Activated naive CD8-positive, alpha-beta T cell (primary cell): ENCODE measurements at regions not wholly inside any gene's neighbourhood (a gene's known extent, or its start where the extent isn't known, plus 50 kb on each side); places are given as distances from the start of the nearest gene placed in this dataset.

Experiments used
- H3K27ac Mint-ChIP-seq: one replicate; pipeline ENCODE4 v1.8.0; 2021; ENCODE audit warnings: mixed read lengths
- H3K27me3 Mint-ChIP-seq: one replicate; pipeline ENCODE4 v1.8.0; 2021; ENCODE audit warnings: mixed read lengths
- H3K36me3 Mint-ChIP-seq: one replicate; pipeline ENCODE4 v1.8.0; 2021; ENCODE audit warnings: mixed read lengths
- H3K4me1 Mint-ChIP-seq: one replicate; pipeline ENCODE4 v1.8.0; 2021; ENCODE audit warnings: low read depth, mixed read lengths
- H3K4me3 Mint-ChIP-seq: one replicate; pipeline ENCODE4 v1.8.0; 2021; ENCODE audit warnings: mild to moderate bottlenecking, mixed read lengths
- H3K9me3 Mint-ChIP-seq: one replicate; pipeline ENCODE4 v1.8.0; 2021; ENCODE audit warnings: low read depth, mixed read lengths

GRCh38 chr15:101124731-101125451 lies 127.0 kb downstream of the CHSY1 start:
- H3K4me3 Mint-ChIP-seq, result no peak overlapping the region
- H3K9me3 Mint-ChIP-seq, result no peaks in the 10 kb centered on the region
- peaks cover 62% of the 10 kb centered on the region for H3K4me1 Mint-ChIP-seq
- H3K36me3 Mint-ChIP-seq, result peaks cover 3% of the 10 kb centered on the region
- no peaks in the 10 kb centered on the region for H3K27me3 Mint-ChIP-seq
- peak overlapping the region; percentile 28 for H3K27ac Mint-ChIP-seq

- Mint-ChIP-seq H3K4me1 (peaks cover 53% of the 10 kb centered on the region), H3K27me3 (no peaks in the 10 kb centered on the region), H3K36me3 (peaks cover 3% of the 10 kb centered on the region), H3K9me3 (no peaks in the 10 kb centered on the region), H3K4me3 (no peak overlapping the region), H3K27ac (peak overlapping the region; percentile 76)
These were observed 128.5 kb downstream of the CHSY1 start for GRCh38 chr15:101123222-101123910.

- peaks cover 47% of the 10 kb centered on the region for H3K4me1 Mint-ChIP-seq
- H3K27me3 Mint-ChIP-seq, result no peaks in the 10 kb centered on the region
- no peak overlapping the region for H3K4me3 Mint-ChIP-seq
- H3K36me3 Mint-ChIP-seq, result peaks cover 3% of the 10 kb centered on the region
- H3K9me3 Mint-ChIP-seq, result no peaks in the 10 kb centered on the region
- peak overlapping the region; percentile 76 for H3K27ac Mint-ChIP-seq
These were observed 129.0 kb downstream of the CHSY1 start for GRCh38 chr15:101122806-101123205.

GRCh38 chr15:101122266-101122665 lies 129.6 kb downstream of the CHSY1 start:
- Mint-ChIP-seq H3K4me3 (no peak overlapping the region), H3K4me1 (peaks cover 42% of the 10 kb centered on the region), H3K9me3 (no peaks in the 10 kb centered on the region), H3K36me3 (peaks cover 3% of the 10 kb centered on the region), H3K27ac (peak overlapping the region; percentile 59), H3K27me3 (no peaks in the 10 kb centered on the region)

- Mint-ChIP-seq H3K4me3 (no peak overlapping the region), H3K4me1 (peaks cover 35% of the 10 kb centered on the region), H3K27me3 (no peaks in the 10 kb centered on the region), H3K9me3 (no peaks in the 10 kb centered on the region), H3K27ac (peak overlapping the region; percentile 59), H3K36me3 (peaks cover 3% of the 10 kb centered on the region)
These were observed 130.2 kb downstream of the CHSY1 start for GRCh38 chr15:101121511-101122090.

GRCh38 chr15:101120987-101121386 lies 130.9 kb downstream of the CHSY1 start:
- Mint-ChIP-seq H3K27ac (no peak overlapping the region), H3K4me3 (no peak overlapping the region), H3K4me1 (peaks cover 29% of the 10 kb centered on the region), H3K9me3 (no peaks in the 10 kb centered on the region), H3K36me3 (peaks cover 3% of the 10 kb centered on the region), H3K27me3 (no peaks in the 10 kb centered on the region)

GRCh38 chr15:101120473-101120872 lies 131.4 kb downstream of the CHSY1 start:
- Mint-ChIP-seq H3K27ac (no peak overlapping the region), H3K9me3 (no peaks in the 10 kb centered on the region), H3K4me3 (no peak overlapping the region), H3K36me3 (peaks cover 3% of the 10 kb centered on the region), H3K4me1 (peaks cover 27% of the 10 kb centered on the region), H3K27me3 (no peaks in the 10 kb centered on the region)
